ENCODE measurements at regions not wholly inside any gene's neighbourhood (a gene's known extent, or its start where the extent isn't known, plus 50 kb on each side); places are given as distances from the start of the nearest gene placed in this dataset.

DNA sequence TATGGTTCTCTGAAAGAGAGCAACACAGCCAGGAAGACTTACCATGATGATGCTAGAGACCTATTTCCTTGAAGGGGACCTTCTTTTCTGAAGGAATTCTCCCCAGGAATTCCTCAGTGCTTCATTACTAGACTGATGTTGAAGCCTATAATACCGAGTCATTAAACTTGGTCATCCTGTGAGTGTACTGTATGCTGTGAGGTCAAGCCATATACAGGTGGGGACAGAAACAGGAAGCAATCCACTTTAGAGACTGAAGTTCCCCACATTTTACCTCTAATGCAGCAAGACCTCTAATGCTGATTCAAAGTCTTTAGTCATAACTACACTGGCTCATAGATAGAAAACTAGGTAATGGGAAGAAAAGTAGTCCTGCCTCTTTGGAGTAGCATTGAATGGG is 77.1 kb upstream of the RASEF start:
- H3K27me3 ChIP-seq (ENCODE audit: insufficient read depth, low read length): no peaks in the 10 kb centered on the region
- H3K36me3 ChIP-seq (ENCODE audit: insufficient read depth, low read length): no peaks in the 10 kb centered on the region
- H3K4me2 ChIP-seq (ENCODE audit: low read length): no peak overlapping the region
- FAIRE-seq (no peak), DNase-seq (ENCODE audit: low read depth) (no peak)
- no peak overlapping the region for H3K27ac Mint-ChIP-seq (ENCODE audit: unreplicated experiment)
- no peaks in the 10 kb centered on the region for H3K36me3 Mint-ChIP-seq (ENCODE audit: low read depth, unreplicated experiment)
- H4K20me1 ChIP-seq (ENCODE audit: insufficient read depth, low read length): no peaks in the 10 kb centered on the region
- H3K27me3 Mint-ChIP-seq (ENCODE audit: low read depth, unreplicated experiment): no peaks in the 10 kb centered on the region
- no peak overlapping the region for H3K4me3 ChIP-seq (ENCODE audit: insufficient read depth, low read depth, low read length)
- no peaks in the 10 kb centered on the region for H3K79me2 ChIP-seq (ENCODE audit: insufficient read depth, low read length)
- no peaks in the 10 kb centered on the region for H3K4me1 ChIP-seq (ENCODE audit: insufficient read depth, low read length)
- H3K9me3 Mint-ChIP-seq (ENCODE audit: unreplicated experiment): no peaks in the 10 kb centered on the region
- no peak overlapping the region for H3K27ac ChIP-seq (ENCODE audit: low read depth, low read length)
- no peak overlapping the region for H2AFZ ChIP-seq (ENCODE audit: low read depth, low read length)
- no peaks in the 10 kb centered on the region for H3K4me1 Mint-ChIP-seq (ENCODE audit: low read depth, unreplicated experiment)
- TF ChIP-seq, protein P1, sequence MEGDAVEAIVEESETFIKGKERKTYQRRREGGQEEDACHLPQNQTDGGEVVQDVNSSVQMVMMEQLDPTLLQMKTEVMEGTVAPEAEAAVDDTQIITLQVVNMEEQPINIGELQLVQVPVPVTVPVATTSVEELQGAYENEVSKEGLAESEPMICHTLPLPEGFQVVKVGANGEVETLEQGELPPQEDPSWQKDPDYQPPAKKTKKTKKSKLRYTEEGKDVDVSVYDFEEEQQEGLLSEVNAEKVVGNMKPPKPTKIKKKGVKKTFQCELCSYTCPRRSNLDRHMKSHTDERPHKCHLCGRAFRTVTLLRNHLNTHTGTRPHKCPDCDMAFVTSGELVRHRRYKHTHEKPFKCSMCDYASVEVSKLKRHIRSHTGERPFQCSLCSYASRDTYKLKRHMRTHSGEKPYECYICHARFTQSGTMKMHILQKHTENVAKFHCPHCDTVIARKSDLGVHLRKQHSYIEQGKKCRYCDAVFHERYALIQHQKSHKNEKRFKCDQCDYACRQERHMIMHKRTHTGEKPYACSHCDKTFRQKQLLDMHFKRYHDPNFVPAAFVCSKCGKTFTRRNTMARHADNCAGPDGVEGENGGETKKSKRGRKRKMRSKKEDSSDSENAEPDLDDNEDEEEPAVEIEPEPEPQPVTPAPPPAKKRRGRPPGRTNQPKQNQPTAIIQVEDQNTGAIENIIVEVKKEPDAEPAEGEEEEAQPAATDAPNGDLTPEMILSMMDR (IDR thresholded peaks at IDR 0.05; ENCODE audit: insufficient read depth, low read depth, low read length): no peak
- no peak for TF ChIP-seq EZH2 (IDR thresholded peaks at IDR 0.05; ENCODE audit: insufficient read depth, low read length)
- no peak overlapping the region for H3K4me3 Mint-ChIP-seq (ENCODE audit: unreplicated experiment)
- H3K9me3 ChIP-seq (ENCODE audit: insufficient read depth, low read depth, low read length): no peaks in the 10 kb centered on the region
- no peak overlapping the region for H3K9ac ChIP-seq (ENCODE audit: low read length)

DNA sequence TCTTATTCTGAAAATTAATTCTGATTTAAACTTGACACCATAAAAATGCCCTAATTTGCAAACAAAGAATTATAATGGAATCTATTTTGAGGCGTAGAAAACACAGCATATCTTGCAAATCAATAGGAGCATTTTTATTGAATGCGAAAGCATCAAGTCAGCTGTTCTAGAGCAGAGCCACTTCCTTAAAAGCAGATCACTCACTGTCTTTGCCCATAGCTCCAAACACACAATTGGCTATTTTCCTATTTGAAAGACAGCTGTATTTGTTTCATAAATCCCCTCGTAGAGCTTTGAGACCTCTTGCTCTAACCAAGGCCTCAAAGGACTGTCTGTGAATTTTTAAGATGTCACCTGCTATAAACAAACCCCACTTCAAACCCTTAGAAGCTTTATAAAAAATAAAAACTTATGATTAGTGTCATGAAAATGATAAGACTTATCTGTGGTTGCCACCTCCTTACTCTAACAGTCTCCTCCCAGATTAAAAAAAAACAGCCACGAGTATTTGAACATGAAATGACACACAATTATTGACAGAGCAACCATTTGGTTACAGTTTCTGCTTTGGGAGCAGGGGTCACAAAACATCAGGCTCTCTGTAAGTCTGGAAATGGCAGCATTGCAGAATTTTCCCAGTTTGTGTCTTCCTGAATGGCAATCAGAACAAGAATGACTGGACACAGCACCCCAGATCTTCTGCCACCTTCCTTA is 75.6 kb upstream of the RASEF start:
- H3K4me1 ChIP-seq (ENCODE audit: insufficient read depth, low read length): no peaks in the 10 kb centered on the region
- no peak for DNase-seq (ENCODE audit: low read depth)
- no peaks in the 10 kb centered on the region for H3K36me3 ChIP-seq (ENCODE audit: insufficient read depth, low read length)
- TF ChIP-seq, protein P1 (IDR thresholded peaks at IDR 0.05; ENCODE audit: insufficient read depth, low read depth, low read length): no peak
- TF ChIP-seq EZH2 (IDR thresholded peaks at IDR 0.05; ENCODE audit: insufficient read depth, low read length): no peak
- H3K27ac ChIP-seq (ENCODE audit: low read depth, low read length): no peak overlapping the region
- Mint-ChIP-seq H3K27me3 (ENCODE audit: low read depth, unreplicated experiment) (no peaks in the 10 kb centered on the region), H3K36me3 (ENCODE audit: low read depth, unreplicated experiment) (no peaks in the 10 kb centered on the region), H3K27ac (ENCODE audit: unreplicated experiment) (no peak overlapping the region), H3K4me1 (ENCODE audit: low read depth, unreplicated experiment) (no peaks in the 10 kb centered on the region), H3K9me3 (ENCODE audit: unreplicated experiment) (no peaks in the 10 kb centered on the region), H3K4me3 (ENCODE audit: unreplicated experiment) (no peak overlapping the region)
- no peak overlapping the region for H3K9ac ChIP-seq (ENCODE audit: low read length)
- no peak overlapping the region for H3K4me3 ChIP-seq (ENCODE audit: insufficient read depth, low read depth, low read length)
- no peaks in the 10 kb centered on the region for H3K9me3 ChIP-seq (ENCODE audit: insufficient read depth, low read depth, low read length)
- H2AFZ ChIP-seq (ENCODE audit: low read depth, low read length): no peak overlapping the region
- no peak for FAIRE-seq
- no peaks in the 10 kb centered on the region for H3K79me2 ChIP-seq (ENCODE audit: insufficient read depth, low read length)
- H3K27me3 ChIP-seq (ENCODE audit: insufficient read depth, low read length): no peaks in the 10 kb centered on the region
- no peak overlapping the region for H3K4me2 ChIP-seq (ENCODE audit: low read length)
- H4K20me1 ChIP-seq (ENCODE audit: insufficient read depth, low read length): no peaks in the 10 kb centered on the region

DNA sequence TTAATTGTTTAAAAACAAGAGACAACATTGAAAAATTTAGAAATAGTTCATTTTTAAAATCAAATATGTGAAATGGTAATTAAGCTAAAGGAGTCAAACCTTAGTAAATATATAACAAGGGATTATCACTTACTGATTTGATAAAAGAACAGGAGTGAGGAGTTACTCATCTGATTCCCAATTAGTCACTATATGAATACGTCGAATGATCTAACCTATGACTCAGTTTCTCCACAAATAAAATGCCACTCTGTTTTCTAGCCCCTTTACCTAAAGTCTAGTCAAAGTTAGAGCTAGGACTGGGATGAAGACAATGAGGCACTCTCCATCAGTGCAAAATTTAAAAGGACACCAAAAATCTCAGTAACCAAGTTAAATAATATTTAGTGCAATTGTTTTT is 70.4 kb upstream of the RASEF start:
- no peak overlapping the region for H3K9ac ChIP-seq (ENCODE audit: low read length)
- H3K27me3 ChIP-seq (ENCODE audit: insufficient read depth, low read length): no peaks in the 10 kb centered on the region
- TF ChIP-seq, protein P1 (IDR thresholded peaks at IDR 0.05; ENCODE audit: insufficient read depth, low read depth, low read length): no peak
- TF ChIP-seq EZH2 (IDR thresholded peaks at IDR 0.05; ENCODE audit: insufficient read depth, low read length): no peak
- Mint-ChIP-seq H3K4me3 (ENCODE audit: unreplicated experiment) (no peak overlapping the region), H3K36me3 (ENCODE audit: low read depth, unreplicated experiment) (no peaks in the 10 kb centered on the region), H3K27ac (ENCODE audit: unreplicated experiment) (no peak overlapping the region), H3K9me3 (ENCODE audit: unreplicated experiment) (no peaks in the 10 kb centered on the region), H3K27me3 (ENCODE audit: low read depth, unreplicated experiment) (no peaks in the 10 kb centered on the region), H3K4me1 (ENCODE audit: low read depth, unreplicated experiment) (peaks cover 11% of the 10 kb centered on the region)
- H3K4me3 ChIP-seq (ENCODE audit: insufficient read depth, low read depth, low read length): no peak overlapping the region
- no peak overlapping the region for H3K27ac ChIP-seq (ENCODE audit: low read depth, low read length)
- no peaks in the 10 kb centered on the region for H3K4me1 ChIP-seq (ENCODE audit: insufficient read depth, low read length)
- no peaks in the 10 kb centered on the region for H3K79me2 ChIP-seq (ENCODE audit: insufficient read depth, low read length)
- H3K4me2 ChIP-seq (ENCODE audit: low read length): no peak overlapping the region
- FAIRE-seq: no peak
- H3K9me3 ChIP-seq (ENCODE audit: insufficient read depth, low read depth, low read length): no peaks in the 10 kb centered on the region
- H3K36me3 ChIP-seq (ENCODE audit: insufficient read depth, low read length): no peaks in the 10 kb centered on the region
- no peaks in the 10 kb centered on the region for H4K20me1 ChIP-seq (ENCODE audit: insufficient read depth, low read length)
- no peak for DNase-seq (ENCODE audit: low read depth)
- H2AFZ ChIP-seq (ENCODE audit: low read depth, low read length): no peak overlapping the region
